OCI-M2 (cell line): ENCODE measurements at regions not wholly inside any gene's neighbourhood (a gene's known extent, or its start where the extent isn't known, plus 50 kb on each side); places are given as distances from the start of the nearest gene placed in this dataset.

Experiments used
- DNase-seq: peaks from one replicate; lab custom pipeline; 2025; ENCODE audit not compliant: unreplicated experiment; lab: John Stamatoyannopoulos, UW

DNA sequence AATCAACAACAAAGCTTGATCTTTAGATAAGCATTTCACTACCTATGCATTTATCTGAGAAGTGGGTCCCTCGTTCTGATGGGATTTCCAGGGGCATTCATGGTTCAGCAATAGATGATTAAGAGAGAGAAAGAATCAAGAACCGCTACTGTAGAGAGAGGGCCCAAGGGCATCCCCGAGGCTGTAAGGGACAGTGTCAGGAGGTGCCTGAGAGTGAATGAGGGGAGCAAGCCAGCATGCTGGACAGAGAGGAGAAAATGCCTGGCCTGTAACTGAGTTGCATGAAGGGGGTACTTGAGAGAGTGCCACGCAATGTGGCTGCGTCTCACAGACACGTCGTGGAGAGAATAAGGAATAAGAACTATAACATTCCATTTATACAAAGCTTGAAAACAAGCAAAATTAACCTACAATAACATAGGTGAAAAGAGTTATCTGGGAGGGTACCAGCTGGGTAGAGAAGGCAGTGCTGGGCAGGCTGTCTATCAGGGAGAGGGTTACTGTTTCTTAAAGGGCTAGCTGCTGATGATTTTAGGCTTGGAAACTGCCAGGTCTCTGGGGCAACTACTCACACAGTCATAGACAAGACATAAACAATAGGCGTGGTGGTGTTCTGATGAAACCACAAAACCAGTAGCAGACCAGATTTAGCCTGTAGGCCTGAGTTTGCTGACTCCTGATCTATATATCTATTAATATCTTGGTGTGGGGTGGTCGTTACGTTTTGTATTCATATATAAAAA is 374.6 kb upstream of the CFAP20DC start:
- no peak for DNase-seq

DNA sequence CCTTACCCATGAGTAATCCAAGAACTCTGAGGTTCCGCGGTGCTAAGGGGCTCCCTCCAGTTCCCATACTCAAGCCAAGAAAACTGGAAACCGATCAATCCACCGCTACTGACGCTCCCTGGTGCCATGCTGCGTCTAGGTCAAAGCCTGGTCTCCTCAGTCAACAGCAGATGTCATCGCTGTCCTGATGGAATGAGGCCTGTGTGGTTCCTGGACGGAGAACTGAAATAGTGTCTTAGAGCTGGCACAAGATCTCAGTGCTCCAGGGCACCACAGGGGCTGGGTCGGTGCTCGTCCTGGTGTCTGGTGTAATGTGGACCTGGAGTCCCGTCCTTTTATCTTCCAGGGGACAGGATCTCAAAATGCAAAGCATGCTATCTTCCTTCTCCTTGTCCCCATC is 373.9 kb upstream of the CFAP20DC start:
- no peak for DNase-seq

DNA sequence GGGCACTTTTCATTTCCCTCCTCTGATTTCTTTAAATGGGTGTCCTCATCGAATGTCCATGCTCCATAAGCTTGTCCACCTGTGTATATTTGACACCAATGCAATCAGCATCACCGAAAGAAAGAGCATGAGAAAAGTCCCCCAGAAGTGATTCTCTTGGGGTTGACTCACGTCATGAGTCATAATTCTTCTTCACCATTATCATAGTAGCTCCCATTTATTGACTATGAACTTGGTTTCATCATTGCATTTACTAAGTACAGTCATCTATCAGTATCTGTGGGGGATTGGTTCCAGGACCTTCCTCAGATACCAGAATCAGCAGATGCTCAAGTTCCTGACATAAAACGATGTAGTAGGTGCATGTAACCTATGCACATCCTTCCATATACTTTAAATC is 372.5 kb upstream of the CFAP20DC start:
- DNase-seq = no peak

DNA sequence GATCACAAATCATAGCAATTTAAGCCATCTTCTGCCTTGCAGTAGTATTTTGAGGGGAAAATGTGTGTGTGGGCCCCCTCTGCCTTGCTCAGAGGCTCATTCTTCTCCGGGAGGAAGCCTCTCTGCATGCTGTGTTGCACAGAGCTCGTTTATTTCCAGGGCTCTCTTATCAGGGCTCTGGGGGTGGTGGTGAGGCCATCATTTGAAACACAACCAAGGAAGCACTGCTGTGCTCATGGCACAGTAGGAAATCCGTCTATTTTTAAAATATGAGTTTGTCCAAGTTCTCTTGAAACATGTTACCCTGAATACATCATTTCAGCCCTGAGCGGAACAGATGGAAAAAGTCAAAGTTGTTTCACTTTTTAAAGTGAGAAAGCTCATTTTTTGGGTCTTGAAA is 369.0 kb upstream of the CFAP20DC start:
- no peak for DNase-seq

DNA sequence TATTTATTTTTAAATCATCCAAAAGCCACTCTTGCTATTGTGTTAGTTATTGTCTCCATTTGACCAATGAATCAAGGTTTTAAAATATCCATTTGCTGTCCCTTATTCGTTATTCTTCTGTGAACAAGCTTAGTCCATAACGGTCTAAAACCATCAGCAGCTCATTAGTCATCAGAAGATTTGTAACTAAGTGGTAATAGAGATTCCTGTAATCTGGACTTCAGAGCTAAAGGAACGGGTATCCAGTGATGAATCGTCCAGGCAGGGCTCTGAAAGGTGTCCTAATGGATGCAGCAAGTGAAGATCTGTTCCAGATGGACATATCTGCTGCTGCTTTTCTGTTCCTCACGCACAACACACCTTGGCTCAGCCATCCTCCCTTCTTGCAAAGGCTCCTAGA is 362.7 kb upstream of the CFAP20DC start:
- DNase-seq = no peak

DNA sequence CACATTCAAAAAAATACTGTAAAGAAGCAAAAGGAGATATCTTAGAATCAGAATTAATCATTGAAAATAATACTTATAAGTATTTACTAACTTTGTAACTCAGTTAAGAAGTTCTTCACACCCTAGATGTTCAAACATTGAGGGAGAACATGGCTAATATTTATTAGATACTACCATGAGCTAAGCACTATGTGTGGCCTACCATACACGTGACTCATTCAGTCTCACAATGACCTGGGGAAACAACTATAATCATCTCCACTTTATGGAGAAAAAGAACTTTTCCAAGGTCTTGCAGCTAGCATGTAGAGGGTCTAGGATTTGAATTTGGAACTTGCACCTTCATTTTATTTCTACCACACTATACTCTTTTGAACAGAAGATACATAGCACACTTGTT is 361.9 kb upstream of the CFAP20DC start:
- DNase-seq = no peak

DNA sequence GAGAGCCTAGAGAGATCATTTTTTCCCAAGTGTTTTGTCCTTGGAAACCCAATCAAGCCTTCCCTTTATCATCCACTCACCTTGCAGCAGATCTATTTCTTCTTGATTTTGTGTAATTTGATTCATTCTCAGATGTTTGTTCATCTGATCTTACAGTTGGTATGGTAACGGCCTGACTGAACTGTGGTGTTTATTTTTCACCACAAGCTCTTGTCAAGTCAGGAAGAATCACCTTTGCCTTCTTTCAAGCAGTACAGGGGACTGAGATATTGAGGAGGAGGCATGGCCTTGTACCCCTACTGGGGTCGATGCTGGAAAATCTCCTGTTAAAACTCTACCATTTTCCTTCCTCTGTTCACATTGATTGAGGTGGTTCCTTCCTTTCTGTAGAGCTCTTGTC is 361.4 kb upstream of the CFAP20DC start:
- DNase-seq = no peak

DNA sequence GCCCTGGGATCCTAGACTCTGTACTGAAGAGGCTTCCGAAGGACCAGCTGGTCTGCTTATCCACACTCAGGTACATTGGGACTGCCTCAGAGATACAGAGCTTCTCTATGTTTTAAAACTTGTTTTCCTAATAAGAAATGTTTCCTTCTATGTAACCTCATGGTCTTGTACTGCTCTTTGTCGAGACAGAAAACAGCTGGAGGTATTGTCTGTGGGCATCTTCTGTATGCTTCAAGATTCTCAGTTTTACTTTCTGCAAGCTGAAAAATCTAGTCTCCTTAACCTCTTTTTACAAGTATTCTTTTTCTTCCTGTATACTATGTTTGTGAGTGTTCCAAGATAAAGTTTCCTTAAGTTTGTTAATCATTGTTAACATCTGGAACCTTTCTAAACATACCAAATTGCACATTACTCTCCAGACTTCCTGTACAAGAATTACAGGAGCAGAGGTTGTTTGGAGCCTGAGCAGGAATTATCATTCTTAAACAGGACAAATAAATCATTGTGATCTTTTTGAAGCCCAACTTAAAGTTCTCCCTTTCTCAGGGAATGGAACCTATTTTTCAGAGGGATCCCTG is 358.3 kb upstream of the CFAP20DC start:
- no peak for DNase-seq

DNA sequence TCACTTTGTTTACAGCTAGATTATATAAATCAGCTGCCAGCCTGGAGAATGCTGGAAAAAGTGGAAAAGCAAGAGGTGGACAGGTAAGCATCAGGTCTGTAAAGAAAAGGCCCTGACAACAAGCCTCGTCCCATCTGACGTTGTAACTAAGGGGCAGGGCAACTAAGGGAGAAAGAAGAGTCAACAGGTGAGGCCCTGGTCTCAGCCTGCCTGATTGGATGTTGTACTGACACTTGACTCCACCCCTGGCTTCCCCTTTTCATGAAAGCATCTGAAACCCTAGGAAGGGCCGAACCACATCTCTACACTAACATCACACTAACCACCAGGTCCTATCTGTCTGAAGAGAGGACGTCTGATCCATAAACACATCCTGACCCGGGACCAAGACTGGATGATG is 357.6 kb upstream of the CFAP20DC start:
- no peak for DNase-seq

DNA sequence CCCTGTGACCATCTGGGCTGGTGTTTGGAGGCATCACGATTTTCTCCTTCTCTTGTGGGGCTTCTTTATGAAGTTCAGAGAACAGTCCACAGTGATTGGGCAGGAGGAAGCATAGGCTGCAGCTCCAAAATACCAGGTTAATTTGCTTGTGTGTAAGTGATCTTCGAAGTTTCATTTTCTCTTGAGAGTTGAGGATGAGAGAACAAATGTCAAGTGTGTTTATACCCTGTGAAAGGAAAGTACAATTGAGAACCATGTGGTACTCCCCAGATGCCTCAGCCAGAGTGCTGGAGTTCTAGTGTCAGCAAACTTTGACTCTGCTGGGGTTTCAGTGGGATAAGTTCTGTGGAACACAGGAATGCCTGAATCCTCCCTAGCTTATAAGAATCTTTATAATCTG is 357.1 kb upstream of the CFAP20DC start:
- DNase-seq = no peak

DNA sequence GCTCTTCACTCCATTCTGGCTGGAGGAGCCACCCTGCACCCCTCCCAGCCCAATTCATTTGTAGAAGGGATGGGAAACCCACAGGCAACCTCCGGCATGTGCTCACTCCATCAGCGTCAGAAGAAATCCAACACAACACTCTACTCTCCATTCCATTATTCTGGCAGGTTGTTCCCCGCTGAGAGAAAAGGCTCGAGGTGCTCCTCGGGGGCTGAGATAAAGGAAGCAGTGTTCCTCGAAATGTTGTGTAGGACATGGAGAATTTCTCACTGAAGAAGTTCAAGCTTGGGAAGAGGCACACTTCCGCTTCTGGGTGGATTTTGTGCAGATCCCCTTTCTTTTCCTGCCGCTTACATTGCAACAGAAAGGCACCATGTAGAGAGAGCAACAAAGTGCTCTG is 355.0 kb upstream of the CFAP20DC start:
- DNase-seq = no peak

DNA sequence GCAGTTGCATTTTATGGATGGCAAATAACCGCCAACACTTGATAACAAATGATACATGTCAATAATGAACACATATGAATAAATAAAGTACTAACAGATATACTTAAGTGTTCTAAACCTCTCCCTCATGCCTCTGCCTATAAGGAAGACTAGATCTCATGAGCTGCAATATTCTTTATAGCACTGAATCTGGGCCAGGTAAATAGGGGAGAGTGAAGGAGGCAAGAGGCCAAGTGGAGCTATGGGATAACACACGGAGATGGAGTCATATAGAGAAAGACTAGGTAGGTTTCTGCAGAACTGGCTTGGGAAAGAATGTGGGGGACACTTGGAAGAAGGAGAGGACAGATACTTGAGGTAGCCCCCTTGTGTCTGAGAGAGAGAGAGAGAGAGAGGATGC is 354.2 kb upstream of the CFAP20DC start:
- DNase-seq = no peak

DNA sequence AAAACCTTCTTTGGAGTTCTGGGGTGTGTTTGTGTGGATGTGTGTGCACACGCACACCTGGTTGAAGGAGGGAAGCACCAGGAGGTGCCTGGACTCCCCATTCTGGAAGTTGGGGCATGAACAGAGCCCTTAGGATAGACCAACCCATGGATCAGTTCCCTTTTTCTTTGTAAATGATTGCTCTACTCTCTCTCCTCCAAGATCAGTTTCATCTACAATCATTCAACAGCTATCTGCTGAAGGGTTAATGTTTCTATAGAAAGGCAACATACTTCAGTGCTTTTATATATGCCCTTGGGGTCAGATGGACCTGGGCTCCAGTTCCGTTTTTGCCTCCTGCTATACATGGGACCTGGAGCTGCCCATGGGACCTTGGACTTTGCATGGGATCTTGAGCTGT is 352.1 kb upstream of the CFAP20DC start:
- DNase-seq = no peak

DNA sequence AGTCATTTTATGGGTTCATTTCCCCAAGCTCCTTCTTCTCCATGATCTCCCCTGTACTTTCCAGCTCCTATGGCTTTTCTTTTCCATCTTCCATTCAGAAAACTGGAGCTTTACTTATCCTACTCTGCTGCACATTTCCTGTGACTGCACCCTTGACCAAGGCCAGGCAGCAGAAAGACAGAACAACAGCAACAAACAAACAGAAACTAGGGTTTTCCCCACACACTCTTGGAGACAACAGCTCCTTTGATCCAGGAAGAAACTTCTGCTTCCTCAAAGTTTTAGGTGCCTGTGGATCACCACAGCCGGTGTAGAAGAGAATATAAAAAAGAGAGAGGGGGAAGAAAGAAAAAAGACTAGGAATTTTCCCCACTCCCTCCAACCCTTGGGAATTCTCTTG is 342.3 kb upstream of the CFAP20DC start:
- no peak for DNase-seq

DNA sequence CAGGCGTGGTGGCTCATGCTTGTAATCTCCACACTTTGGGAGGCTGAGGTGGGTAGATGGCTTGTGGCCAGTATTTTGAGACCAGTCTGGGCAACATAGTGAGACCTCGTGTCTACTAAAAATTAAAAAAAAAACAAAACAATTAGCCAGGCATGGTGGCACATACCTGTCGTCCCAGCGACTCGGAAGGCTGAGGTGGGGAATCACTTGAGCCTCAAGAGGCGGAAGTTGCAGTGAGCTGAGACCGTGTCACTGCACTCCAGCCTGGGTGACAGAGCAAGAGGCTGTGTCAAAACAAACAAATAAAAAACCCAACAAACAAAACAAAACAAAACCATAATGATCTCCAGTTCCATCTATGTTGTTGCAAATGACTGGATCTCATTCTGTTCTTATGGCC is 341.3 kb upstream of the CFAP20DC start:
- no peak for DNase-seq

DNA sequence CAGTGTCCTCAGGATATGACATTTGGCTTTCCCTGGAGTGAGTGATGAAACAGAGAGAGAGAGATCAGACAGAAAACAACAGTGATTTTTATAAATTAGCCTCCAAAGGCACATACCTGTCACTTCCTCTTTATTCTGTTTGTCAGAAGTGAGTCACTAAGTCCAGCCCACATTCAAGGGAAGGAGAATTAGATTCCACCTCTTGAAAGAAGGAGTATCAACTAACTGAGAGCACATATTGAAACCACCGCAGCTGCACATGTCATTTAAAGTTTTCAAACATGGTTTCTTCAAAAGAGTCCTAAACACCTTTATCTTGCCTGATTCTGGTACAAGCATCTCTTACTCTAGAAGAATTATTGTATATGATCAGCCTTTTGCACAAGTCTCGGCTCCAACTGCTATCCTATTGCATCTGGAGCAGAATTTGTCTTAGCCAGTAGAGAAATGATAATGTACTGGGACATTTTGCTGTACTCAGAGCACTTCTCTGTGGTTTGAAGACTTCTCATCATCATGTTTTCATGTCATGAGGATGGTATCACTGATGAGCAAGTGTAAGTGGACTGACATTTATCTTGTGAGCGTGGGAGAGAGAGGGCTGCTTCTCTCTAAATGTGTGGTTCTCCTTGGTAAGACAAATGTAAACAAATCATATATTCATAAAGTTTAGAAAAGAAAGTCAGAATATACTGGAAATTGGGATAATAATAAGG is 338.9 kb upstream of the CFAP20DC start:
- DNase-seq = no peak

DNA sequence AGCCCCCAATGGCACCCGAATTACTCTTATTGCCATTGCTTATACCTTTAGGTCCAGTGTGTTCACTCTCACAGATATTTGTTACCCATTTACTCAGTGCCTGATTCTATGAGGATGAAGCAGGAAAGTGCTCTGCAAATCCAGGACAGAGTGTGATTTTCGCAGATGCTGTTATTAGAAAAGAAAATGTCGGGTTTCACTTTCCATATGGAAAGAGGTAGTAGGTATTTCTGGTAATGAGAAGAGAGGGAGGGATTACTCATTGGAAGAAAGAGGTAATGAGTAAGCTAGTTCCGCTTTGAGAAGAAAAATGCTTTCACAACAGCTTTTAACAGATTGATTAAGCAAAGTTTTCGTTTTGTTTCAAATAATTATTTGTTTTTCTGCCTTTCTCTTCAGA is 336.3 kb upstream of the CFAP20DC start:
- no peak for DNase-seq

DNA sequence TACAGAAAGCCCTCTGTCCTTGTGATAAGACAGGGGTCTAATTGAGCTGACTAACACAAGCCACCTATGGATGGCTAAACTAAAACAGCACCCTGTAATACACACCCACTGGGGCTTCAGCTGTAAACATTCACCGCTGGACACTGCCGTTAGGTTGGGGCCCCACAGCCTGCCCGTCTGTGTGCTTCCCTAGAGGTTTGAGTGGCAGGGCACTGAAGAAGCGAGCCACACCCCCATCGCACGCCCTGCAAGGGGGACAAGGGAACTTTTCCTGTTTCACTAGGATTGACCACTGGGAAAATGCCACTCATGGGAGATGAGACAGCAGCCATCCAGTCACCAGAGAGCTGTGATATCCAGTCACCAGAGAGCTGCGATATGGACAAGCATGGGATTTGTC is 335.7 kb upstream of the CFAP20DC start:
- no peak for DNase-seq

DNA sequence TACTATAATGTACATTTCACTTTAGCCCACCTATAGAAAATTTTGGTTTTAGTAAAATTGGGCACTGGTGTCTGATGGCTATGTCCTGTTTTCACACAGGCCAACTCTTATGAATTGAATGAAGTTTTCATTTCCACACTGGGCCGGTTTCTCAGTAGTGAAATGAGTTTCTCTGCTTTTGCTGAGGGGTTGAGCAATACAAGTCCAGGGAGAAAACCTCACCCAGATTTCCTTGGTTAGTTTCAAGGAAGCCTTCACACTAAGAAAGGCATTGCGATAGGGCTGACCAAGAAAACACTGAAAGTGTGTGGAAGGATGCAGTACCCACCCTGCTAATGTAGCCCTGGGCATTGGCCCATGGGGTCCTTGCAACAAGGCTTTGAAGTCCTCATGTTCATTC is 331.5 kb upstream of the CFAP20DC start:
- no peak for DNase-seq

DNA sequence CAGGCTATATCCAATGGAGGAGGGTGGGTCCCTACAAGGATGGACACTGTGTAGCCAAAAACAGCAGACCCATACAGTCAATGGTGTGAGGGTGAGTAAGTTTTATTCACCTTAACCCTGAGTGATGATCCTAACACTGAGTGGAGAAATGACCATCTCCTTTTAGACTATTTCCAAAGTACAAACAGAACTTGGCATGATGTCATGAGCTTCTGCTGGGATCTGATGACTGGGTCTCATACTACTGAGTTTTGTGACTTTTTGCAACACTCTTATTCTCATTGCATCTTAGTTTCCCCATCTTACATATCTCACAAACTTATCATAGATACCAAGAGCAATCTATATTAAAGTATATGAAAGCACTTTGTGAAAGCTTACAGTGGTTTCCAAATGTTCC is 330.3 kb upstream of the CFAP20DC start:
- DNase-seq = no peak

DNA sequence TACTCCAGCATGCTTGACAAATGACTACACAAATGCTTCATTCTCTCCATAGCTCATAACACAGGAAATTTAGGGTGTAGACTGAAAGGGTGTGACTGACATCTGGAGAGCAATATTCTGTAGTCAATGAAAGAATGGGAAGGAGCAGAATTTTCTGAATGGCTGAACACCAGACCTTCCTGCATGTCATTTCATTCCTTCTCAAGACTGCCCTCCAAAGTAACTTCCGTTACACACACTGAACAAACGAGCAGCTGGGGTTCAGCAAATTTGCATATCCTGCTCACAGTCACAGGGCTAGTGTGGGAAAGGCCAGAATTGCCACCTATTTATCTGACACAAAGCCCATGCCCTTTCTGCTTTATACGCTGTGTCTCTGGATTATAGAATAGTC is 325.0 kb upstream of the CFAP20DC start:
- DNase-seq = no peak

DNA sequence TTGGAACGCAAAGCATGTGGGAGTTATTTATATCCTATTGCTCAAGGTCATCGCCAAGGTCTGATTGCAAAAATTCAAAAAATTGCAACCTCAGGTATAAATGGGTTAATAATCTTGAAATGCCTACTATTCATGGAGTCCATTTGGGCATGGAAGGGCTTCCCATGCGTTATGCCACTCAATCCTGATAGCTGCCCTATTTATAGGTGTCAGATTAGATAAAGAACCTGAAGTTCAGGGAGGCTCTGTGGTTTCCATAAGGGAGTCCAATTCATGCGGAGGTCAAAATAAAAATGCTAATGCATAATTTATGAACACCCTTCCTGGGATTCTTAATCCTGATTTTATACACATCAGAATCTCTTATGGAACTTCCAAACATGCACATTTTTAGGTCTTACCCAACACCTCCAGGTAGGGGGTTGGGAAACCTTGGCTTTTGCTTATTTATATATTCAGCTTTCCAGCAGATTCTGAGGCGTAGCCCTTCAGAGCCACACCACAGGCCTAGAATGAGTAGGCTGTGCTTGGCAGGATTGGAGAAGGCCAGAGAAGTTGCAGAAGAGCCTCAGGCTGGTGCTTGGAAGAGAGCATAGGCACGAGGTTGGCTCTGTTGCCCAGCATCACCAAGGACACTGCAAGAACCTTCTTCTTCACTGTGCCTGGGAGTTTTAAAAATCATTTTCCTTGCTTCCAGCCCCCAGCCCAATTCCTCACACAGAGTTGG is 324.4 kb upstream of the CFAP20DC start:
- no peak for DNase-seq
